Central memory CD8-positive, alpha-beta T cell (primary cell): ENCODE measurements at regions not wholly inside any gene's neighbourhood (a gene's known extent, or its start where the extent isn't known, plus 50 kb on each side); places are given as distances from the start of the nearest gene placed in this dataset.
"Not testable (repeated sequence)": the region's sequence is repeated elsewhere in the genome, so short reads cannot be mapped to it uniquely, and the experiment has no call there.

ENCODE experiments used
- ATAC-seq: fragments of 150-1000 bp; cut with Tn5 transposase; replicated peaks from 2 replicates; pipeline ENCODE4 v1.10.0; 2022; ENCODE audit warnings: mild to moderate bottlenecking, moderate FRiP score, moderate number of reproducible peaks; ENCODE audit not compliant: poor library complexity, severe bottlenecking; ENCODE audit errors: extremely low read depth
- DNase-seq, 2 donors: peaks; one replicate each; pipeline ENCODE4 v3.0.0; 2021; ENCODE audit warnings: low spot score in 2 of 2
- H3K27ac Mint-ChIP-seq: one replicate; pipeline ENCODE4 v1.8.0; 2022; ENCODE audit warnings: low read depth, mild to moderate bottlenecking, moderate library complexity, mixed read lengths
- H3K27me3 Mint-ChIP-seq: one replicate; pipeline ENCODE4 v1.8.0; 2022; ENCODE audit warnings: mixed read lengths
- H3K36me3 Mint-ChIP-seq: one replicate; pipeline ENCODE4 v1.8.0; 2022; ENCODE audit warnings: mild to moderate bottlenecking, moderate library complexity, mixed read lengths; ENCODE audit not compliant: insufficient read depth
- H3K4me1 Mint-ChIP-seq: one replicate; pipeline ENCODE4 v1.8.0; 2022; ENCODE audit warnings: mixed read lengths
- H3K4me3 Mint-ChIP-seq: one replicate; pipeline ENCODE4 v1.8.0; 2022; ENCODE audit warnings: mild to moderate bottlenecking, moderate library complexity, mixed read lengths
- H3K9me3 Mint-ChIP-seq: one replicate; pipeline ENCODE4 v1.8.0; 2022; ENCODE audit warnings: mixed read lengths

DNA sequence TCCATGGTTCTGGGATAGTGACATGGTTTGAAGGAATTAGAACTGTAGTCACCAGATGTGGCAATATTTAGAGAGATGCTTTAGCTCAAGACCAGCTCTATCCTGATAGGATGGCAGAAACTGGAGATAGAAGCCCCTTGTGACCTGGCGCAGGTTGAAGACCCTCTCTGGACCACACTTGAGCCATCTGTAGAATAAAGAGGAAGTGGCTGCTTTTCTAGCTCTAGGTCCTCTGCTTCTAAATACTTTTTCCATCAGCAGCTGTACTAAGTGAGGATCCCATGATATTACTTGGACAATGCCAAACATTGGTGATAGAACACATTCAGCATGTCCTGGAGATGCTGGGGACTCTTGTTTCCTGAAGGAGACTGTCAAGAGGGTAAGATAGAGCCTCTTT is 172.6 kb downstream of the PDCD6IP start:
- Mint-ChIP-seq H3K4me1 (no peaks in the 10 kb centered on the region), H3K27ac (no peak overlapping the region), H3K27me3 (peaks cover 52% of the 10 kb centered on the region), H3K9me3 (peaks cover 4% of the 10 kb centered on the region), H3K36me3 (no peaks in the 10 kb centered on the region), H3K4me3 (no peak overlapping the region)
- DNase-seq (no peak), ATAC-seq (no peak)

DNA sequence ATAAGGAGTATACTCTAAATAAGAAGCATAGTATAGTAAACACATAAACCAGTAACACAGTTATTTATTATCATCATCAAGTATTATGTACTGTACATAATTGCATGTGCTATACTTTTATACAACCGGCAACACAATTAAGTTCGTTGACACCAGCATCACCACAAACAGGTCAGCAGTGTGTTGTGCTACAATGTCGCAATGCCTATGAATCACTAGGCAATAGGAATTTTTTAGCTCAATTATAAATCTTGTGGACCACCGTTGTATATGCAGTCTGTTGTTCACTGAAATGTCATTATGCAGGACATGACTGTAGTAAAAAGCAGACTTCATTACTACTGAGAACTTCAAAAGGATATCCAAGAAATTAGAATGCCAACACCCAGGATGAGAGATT is 177.0 kb downstream of the PDCD6IP start:
- H3K27ac Mint-ChIP-seq: no peak overlapping the region

DNA sequence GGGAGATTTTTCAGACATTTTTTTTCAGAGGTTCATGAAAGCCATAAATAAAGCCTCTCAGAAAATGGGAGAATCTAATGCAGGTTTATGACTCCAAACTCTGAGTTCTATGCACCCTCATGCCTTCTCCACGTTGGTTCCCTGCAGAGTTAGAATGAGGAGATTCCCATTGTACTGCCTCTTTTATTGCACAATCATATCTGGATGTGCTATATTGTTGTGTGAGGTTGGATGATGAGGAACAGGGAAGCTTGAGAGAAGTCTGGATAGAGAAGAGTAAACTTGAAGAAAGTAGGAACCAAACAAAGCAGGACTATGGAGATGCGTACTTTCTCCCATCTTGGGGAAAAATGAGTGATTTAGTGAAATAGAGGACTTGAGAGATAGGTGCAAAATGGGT is 178.8 kb downstream of the PDCD6IP start:
- H3K9me3 Mint-ChIP-seq: no peaks in the 10 kb centered on the region
- DNase-seq (no peak), ATAC-seq (no peak)
- H3K27ac Mint-ChIP-seq: no peak overlapping the region
- H3K4me3 Mint-ChIP-seq: no peak overlapping the region
- H3K36me3 Mint-ChIP-seq: no peaks in the 10 kb centered on the region
- H3K4me1 Mint-ChIP-seq: no peaks in the 10 kb centered on the region
- peaks cover 8% of the 10 kb centered on the region for H3K27me3 Mint-ChIP-seq

More for the DNA sequence above, 177.0 kb downstream of the PDCD6IP start:
- no peak for ATAC-seq
- Mint-ChIP-seq H3K4me1 (no peaks in the 10 kb centered on the region), H3K36me3 (no peaks in the 10 kb centered on the region), H3K9me3 (no peaks in the 10 kb centered on the region), H3K27me3 (peaks cover 21% of the 10 kb centered on the region), H3K4me3 (no peak overlapping the region)
- DNase-seq: no peak

DNA sequence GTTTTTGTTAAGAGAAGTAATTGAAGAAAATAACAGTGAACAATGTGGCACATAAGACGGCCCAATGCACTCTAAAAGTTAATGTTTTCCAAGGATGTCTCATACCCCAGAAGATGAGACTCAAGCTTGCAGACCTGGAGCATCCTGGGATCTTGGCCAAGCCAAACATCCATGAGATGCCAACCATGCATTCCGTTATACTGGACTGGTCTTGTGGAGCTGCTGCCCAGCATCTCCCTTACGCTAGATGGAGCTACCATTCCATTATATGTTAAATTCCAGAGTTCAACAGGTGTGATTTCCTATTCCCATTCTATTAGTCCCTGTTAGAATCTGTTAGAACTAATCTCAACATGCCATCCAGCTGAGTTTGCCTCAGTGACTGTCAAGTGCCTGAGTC is 181.8 kb downstream of the PDCD6IP start:
- H3K27me3 Mint-ChIP-seq: no peaks in the 10 kb centered on the region
- H3K36me3 Mint-ChIP-seq: no peaks in the 10 kb centered on the region
- ATAC-seq (no peak), DNase-seq (no peak)
- H3K9me3 Mint-ChIP-seq: no peaks in the 10 kb centered on the region
- H3K4me1 Mint-ChIP-seq: no peaks in the 10 kb centered on the region
- H3K4me3 Mint-ChIP-seq: no peak overlapping the region
- H3K27ac Mint-ChIP-seq: no peak overlapping the region

DNA sequence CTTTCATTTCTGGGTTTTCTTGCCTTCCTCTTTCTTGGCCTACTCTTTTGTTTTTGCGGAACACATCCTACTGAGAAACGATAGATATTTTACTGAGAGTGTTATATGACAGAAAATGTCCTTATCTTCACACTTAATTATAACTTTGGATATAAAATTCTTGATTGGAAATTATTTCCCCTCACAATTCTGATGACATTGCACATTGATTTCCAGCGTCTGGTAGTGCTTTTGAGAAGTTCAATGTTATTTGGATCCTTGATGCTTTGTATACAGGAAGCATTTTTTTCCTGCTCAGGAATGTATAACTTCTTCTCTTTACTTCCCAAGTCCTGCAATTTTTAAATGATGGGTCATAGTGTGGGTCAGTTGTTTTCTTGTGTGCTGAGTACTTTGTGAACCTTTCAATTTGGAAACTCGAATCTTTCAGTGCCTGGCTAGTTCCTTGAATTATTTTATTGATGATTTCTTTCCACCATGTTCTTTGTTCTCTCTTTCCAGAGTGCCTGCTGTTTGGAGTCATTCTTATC is 183.9 kb downstream of the PDCD6IP start:
- H3K27ac Mint-ChIP-seq: no peak overlapping the region
- no peak for DNase-seq
- peaks cover 17% of the 10 kb centered on the region for H3K27me3 Mint-ChIP-seq
- no peaks in the 10 kb centered on the region for H3K36me3 Mint-ChIP-seq
- H3K4me3 Mint-ChIP-seq: no peak overlapping the region
- no peaks in the 10 kb centered on the region for H3K9me3 Mint-ChIP-seq
- H3K4me1 Mint-ChIP-seq: peaks cover 7% of the 10 kb centered on the region
- no peak for ATAC-seq

DNA sequence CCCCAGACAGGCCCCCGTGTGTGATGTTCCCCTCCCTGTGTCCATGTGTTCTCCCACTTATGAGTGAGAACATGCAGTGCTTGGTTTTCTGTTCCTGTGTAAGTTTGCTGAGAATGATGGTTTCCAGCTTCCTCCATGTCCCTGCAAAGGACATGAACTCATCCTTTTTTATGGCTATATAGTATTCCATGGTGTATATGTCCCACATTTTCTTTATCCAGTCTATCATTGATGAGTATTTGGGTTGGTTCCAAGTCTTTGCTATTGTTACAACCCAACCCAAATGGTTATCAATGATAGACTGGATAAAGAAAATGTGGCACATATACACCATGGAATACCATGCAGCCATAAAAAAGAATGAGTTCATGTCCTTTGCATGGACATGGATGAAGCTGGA is 184.5 kb downstream of the PDCD6IP start:
- H3K4me1 Mint-ChIP-seq, H3K27ac Mint-ChIP-seq, H3K9me3 Mint-ChIP-seq, H3K36me3 Mint-ChIP-seq, DNase-seq, ATAC-seq, H3K4me3 Mint-ChIP-seq: not testable (repeated sequence)
- peaks cover 22% of the 10 kb centered on the region for H3K27me3 Mint-ChIP-seq

DNA sequence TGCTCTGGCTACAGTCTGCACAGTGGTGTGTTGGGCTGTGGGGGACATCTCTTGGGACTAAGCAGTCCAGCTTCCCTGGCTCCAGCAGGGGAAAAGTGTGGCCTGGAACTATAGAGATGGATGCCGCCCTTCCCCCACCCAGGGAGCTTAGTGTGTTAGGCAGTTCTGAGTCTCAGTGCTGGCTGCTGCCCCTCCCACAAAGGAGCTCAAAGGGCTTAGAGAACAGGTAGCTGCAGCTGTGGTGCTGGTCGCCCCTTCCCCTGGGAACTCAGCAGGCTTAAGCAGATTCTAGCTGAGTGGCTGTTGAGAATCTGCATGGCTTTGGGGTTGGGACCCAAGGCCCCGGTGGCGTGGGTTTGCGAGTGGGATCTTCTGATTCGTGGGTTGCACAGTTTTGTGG is 190.8 kb downstream of the PDCD6IP start:
- peaks cover 62% of the 10 kb centered on the region for H3K27me3 Mint-ChIP-seq
- no peaks in the 10 kb centered on the region for H3K36me3 Mint-ChIP-seq
- no peak overlapping the region for H3K4me3 Mint-ChIP-seq
- no peak overlapping the region for H3K27ac Mint-ChIP-seq
- no peak for DNase-seq
- H3K4me1 Mint-ChIP-seq: peaks cover 7% of the 10 kb centered on the region
- ATAC-seq: no peak
- no peaks in the 10 kb centered on the region for H3K9me3 Mint-ChIP-seq

DNA sequence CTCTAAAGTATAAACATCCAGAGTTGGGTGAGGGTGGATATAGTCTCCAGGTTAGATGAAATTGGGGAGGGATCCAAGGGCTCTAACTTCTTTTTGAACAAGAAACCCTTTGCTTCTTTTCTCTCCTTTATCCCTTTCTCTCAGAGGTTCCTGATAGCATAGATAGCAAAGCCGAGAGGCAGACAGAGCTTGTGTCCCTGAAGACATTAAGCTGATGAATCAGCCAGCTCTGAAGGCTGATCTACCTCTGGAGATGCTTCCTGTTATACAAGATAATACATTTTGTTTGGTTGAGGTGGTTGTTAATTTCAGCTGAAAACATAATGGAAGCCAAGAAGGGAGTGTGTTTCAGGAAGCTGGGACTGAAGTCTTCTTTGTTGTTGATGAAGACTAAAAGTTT is 193.2 kb downstream of the PDCD6IP start:
- no peaks in the 10 kb centered on the region for H3K4me1 Mint-ChIP-seq
- peaks cover 51% of the 10 kb centered on the region for H3K27me3 Mint-ChIP-seq
- H3K27ac Mint-ChIP-seq: no peak overlapping the region
- ATAC-seq: no peak
- no peaks in the 10 kb centered on the region for H3K36me3 Mint-ChIP-seq
- H3K9me3 Mint-ChIP-seq: no peaks in the 10 kb centered on the region
- no peak overlapping the region for H3K4me3 Mint-ChIP-seq
- no peak for DNase-seq

GRCh38 chr3:33993631-33994030 is 195.2 kb downstream of the PDCD6IP start:
- Mint-ChIP-seq H3K27ac (no peak overlapping the region), H3K4me1 (no peaks in the 10 kb centered on the region), H3K27me3 (peaks cover 33% of the 10 kb centered on the region), H3K36me3 (no peaks in the 10 kb centered on the region), H3K9me3 (no peaks in the 10 kb centered on the region), H3K4me3 (no peak overlapping the region)
- DNase-seq: no peak
- ATAC-seq: no peak

DNA sequence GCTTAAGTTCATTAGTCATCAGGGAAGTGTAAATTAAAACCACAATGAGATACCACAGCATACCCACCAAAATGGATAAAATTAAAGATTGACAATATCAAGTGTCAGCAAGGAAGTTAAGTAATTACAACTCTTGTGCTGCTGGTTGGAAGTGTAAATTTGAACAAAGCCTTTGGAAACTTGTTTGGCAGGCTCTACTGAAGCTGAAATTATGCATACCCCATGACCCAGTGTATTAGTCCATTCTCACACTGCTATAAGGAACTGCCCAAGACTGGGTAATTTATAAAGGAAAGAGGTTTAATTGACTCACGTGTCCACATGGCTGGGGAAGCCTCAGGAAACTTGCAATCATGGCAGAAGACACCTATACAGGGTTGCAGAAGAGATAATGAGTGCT is 196.1 kb downstream of the PDCD6IP start:
- no peak for DNase-seq
- no peaks in the 10 kb centered on the region for H3K4me1 Mint-ChIP-seq
- H3K36me3 Mint-ChIP-seq: no peaks in the 10 kb centered on the region
- ATAC-seq: no peak
- H3K4me3 Mint-ChIP-seq: no peak overlapping the region
- H3K27me3 Mint-ChIP-seq: peaks cover 26% of the 10 kb centered on the region
- H3K27ac Mint-ChIP-seq: no peak overlapping the region
- H3K9me3 Mint-ChIP-seq: no peaks in the 10 kb centered on the region

GRCh38 chr3:34000301-34000700 is 201.9 kb downstream of the PDCD6IP start:
- H3K27ac Mint-ChIP-seq: no peak overlapping the region
- H3K4me3 Mint-ChIP-seq: no peak overlapping the region
- H3K27me3 Mint-ChIP-seq: no peaks in the 10 kb centered on the region
- no peak for ATAC-seq
- no peaks in the 10 kb centered on the region for H3K36me3 Mint-ChIP-seq
- DNase-seq: no peak
- no peaks in the 10 kb centered on the region for H3K4me1 Mint-ChIP-seq
- H3K9me3 Mint-ChIP-seq: no peaks in the 10 kb centered on the region

- no peak for ATAC-seq
- Mint-ChIP-seq H3K36me3 (no peaks in the 10 kb centered on the region), H3K4me1 (no peaks in the 10 kb centered on the region), H3K27me3 (no peaks in the 10 kb centered on the region), H3K9me3 (no peaks in the 10 kb centered on the region), H3K4me3 (no peak overlapping the region), H3K27ac (no peak overlapping the region)
- DNase-seq: no peak
Measured at GRCh38 chr3:34001022-34001421, 202.6 kb downstream of the PDCD6IP start.

- H3K9me3 Mint-ChIP-seq: no peaks in the 10 kb centered on the region
- ATAC-seq: no peak
- H3K27me3 Mint-ChIP-seq: no peaks in the 10 kb centered on the region
Measured at GRCh38 chr3:34001990-34002389, 203.6 kb downstream of the PDCD6IP start.

DNA sequence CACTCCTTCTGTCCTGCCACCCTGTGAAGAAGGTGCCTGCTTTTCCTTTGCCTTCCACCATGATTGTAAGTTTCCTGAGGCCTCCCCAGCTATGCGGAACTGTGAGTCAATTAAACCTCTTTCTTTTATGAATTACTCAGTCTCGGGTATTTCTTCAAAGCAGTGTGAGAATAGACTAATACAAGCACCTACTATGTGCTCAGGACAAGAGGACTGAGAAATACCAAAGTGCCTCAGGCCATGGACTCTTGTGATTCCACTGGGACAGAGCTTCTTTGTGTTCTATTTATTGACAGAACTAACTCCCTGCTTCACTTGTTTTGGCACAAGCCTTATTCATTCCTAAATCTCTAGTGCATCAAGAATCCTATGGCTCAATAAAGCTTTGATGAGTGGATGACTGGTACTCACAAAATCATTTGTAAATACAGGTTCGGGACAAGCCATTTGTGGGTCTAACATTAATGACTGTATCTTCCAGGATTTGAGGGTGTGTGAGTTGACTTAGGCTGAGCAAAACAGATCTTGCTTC is 204.2 kb downstream of the PDCD6IP start:
- no peaks in the 10 kb centered on the region for H3K36me3 Mint-ChIP-seq
- H3K27ac Mint-ChIP-seq: no peak overlapping the region
- ATAC-seq (no peak), DNase-seq (no peak)
- no peak overlapping the region for H3K4me3 Mint-ChIP-seq
- H3K9me3 Mint-ChIP-seq: no peaks in the 10 kb centered on the region
- no peaks in the 10 kb centered on the region for H3K4me1 Mint-ChIP-seq
- no peaks in the 10 kb centered on the region for H3K27me3 Mint-ChIP-seq

More at GRCh38 chr3:34001990-34002389, 203.6 kb downstream of the PDCD6IP start:
- H3K36me3 Mint-ChIP-seq: no peaks in the 10 kb centered on the region
- no peaks in the 10 kb centered on the region for H3K4me1 Mint-ChIP-seq
- no peak overlapping the region for H3K27ac Mint-ChIP-seq
- DNase-seq: no peak
- H3K4me3 Mint-ChIP-seq: no peak overlapping the region
